WERI-Rb-1 (cell line): ENCODE measurements at regions not wholly inside any gene's neighbourhood (a gene's known extent, or its start where the extent isn't known, plus 50 kb on each side); places are given as distances from the start of the nearest gene placed in this dataset.
A peak's percentile ranks its signal among the peaks of the same experiment; 100 is the strongest.
"Not testable (repeated sequence)": the region's sequence is repeated elsewhere in the genome, so short reads cannot be mapped to it uniquely, and the experiment has no call there.

ENCODE experiments used
- DNase-seq: peaks from one replicate; pipeline ENCODE4 v3.0.0-alpha.2; 2020
- H3K27ac ChIP-seq: fragments of 250-450 bp; sonication (Bioruptor Pico); 2 replicates; pipeline ENCODE4 v1.5.1; 2020; ENCODE audit warnings: mild to moderate bottlenecking, moderate library complexity
- H3K27me3 ChIP-seq: fragments of 250-450 bp; sonication (Bioruptor Pico); 2 replicates; pipeline ENCODE4 v1.5.1; 2021; ENCODE audit warnings: mild to moderate bottlenecking, low read depth, moderate library complexity; ENCODE audit not compliant: insufficient read depth, severe bottlenecking
- H3K36me3 ChIP-seq: fragments of 250-450 bp; sonication (Bioruptor Pico); 2 replicates; pipeline ENCODE4 v1.5.1; 2020; ENCODE audit warnings: mild to moderate bottlenecking, moderate library complexity
- H3K4me3 ChIP-seq: 2 replicates; pipeline ENCODE4 v1.5.1; 2011; ENCODE audit warnings: low read depth, mild to moderate bottlenecking, control low read depth, low read length
- H3K9me3 ChIP-seq: fragments of 250-450 bp; sonication (Bioruptor Pico); 2 replicates; pipeline ENCODE4 v1.5.1; 2021; ENCODE audit warnings: mild to moderate bottlenecking, moderate library complexity; ENCODE audit not compliant: severe bottlenecking
- CTCF ChIP-seq: IDR thresholded peaks from 2 replicates; pipeline ENCODE4 v1.5.1; 2011; ENCODE audit warnings: low read depth, mild to moderate bottlenecking, control low read depth, inconsistent platforms, low read length

GRCh38 chr6:88441346-88441745 lies 275.2 kb upstream of the CNR1 start:
- Histone ChIP-seq H3K36me3 (no peaks in the 10 kb centered on the region), H3K9me3 (no peaks in the 10 kb centered on the region), H3K27ac (no peak overlapping the region), H3K27me3 (no peaks in the 10 kb centered on the region), H3K4me3 (no peak overlapping the region)
- TF ChIP-seq CTCF, result no peak
- no peak for DNase-seq

DNA sequence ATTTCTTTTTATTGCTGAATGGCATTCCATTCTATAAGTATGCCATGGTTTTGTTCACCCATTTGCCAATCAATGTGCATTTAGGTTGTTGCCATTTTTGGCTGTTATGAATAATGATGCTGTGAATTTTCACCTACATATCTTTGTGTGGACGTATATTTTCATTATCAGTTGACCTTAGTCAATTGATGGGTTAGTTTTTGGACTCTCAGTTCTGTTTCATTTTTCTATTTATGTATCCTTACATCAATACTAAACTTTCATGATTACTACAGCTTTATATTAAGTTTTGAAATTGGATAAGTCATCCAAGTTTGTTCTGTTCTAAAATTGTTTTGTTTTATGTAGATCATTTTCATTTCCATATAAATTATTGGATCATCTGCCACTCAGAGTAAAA lies 261.9 kb upstream of the CNR1 start:
- no peak for TF ChIP-seq CTCF
- no peaks in the 10 kb centered on the region for H3K36me3 ChIP-seq
- H3K27ac ChIP-seq, result no peak overlapping the region
- H3K9me3 ChIP-seq, result no peaks in the 10 kb centered on the region
- H3K4me3 ChIP-seq, result no peak overlapping the region
- no peaks in the 10 kb centered on the region for H3K27me3 ChIP-seq
- DNase-seq, result no peak

- Histone ChIP-seq H3K27ac (no peak overlapping the region), H3K36me3 (no peaks in the 10 kb centered on the region), H3K27me3 (no peaks in the 10 kb centered on the region), H3K4me3 (no peak overlapping the region), H3K9me3 (no peaks in the 10 kb centered on the region)
- TF ChIP-seq CTCF, result no peak
- no peak for DNase-seq
These were observed 259.9 kb upstream of the CNR1 start for GRCh38 chr6:88426005-88426404.

DNA sequence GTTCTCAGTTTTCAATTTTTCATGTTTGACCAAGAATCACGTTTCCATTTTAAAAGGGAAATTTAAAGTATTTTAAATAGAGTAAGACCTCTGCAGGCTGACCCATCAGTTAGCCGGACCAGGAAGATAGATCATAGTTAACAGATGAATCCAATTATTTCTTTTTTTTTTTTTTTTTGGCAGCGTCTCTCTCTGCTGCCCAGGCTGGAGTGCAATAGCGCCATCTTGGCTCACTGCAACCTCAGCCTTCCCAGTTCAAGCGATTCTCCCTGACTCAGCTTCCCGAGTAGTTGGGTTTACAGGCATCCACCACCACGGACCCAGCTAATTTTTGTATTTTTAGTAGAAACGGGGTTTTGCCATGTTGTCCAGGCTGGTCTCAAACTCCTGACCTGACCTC lies 256.7 kb upstream of the CNR1 start:
- H3K4me3 ChIP-seq, result no peak overlapping the region
- no peaks in the 10 kb centered on the region for H3K9me3 ChIP-seq
- TF ChIP-seq CTCF, result peak; percentile 27; the same call in 1 of the 2 replicates
- no peak for DNase-seq
- no peak overlapping the region for H3K27ac ChIP-seq
- H3K36me3 ChIP-seq, result no peaks in the 10 kb centered on the region
- no peaks in the 10 kb centered on the region for H3K27me3 ChIP-seq

GRCh38 chr6:88420967-88421488 lies 254.9 kb upstream of the CNR1 start:
- not testable (repeated sequence) for H3K27me3 ChIP-seq, DNase-seq, H3K4me3 ChIP-seq, H3K36me3 ChIP-seq, H3K27ac ChIP-seq, H3K9me3 ChIP-seq

DNA sequence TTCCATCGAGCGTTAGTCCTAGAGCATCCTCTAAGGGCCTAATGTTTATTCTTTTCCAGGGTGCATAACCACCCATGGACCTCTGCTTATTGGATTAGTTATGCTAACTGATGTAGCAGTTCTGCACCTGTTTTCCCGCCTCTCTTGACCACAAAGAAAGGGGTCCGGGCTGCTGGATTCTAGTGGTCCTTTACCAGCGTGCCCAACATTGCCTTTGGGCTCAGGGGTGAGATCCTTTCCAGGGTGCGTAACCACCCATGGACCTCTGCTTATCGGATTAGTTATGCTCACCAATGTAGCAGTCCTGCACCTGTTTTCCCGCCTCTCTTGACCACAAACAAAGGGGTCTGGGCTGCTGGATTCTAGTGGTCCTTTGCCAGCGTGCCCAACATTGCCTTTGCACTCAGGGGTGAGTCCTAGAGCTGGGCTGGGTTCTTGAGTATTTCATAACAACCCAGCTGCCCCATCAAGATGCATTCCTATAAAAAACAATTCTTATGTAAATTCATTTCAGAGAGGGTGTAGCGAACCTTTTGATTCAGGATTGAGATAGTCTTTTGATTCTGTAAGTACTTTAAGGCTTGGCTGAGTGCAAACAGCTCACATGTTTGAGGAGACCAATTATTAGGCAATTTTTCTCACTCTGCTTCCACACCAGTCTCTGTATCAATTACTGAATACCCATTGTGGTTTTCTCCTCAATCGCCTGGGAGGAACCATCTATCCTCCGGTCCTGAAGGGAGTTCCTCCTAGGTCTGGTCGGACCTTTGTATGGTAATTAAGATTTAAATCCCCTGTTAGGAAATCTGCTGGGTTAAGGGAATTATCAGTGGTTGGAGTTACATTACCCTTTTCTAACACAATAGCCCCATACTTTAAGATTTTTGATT lies 253.0 kb upstream of the CNR1 start:
- H3K36me3 ChIP-seq, DNase-seq, H3K9me3 ChIP-seq, H3K27me3 ChIP-seq, H3K27ac ChIP-seq, H3K4me3 ChIP-seq: not testable (repeated sequence)

DNA sequence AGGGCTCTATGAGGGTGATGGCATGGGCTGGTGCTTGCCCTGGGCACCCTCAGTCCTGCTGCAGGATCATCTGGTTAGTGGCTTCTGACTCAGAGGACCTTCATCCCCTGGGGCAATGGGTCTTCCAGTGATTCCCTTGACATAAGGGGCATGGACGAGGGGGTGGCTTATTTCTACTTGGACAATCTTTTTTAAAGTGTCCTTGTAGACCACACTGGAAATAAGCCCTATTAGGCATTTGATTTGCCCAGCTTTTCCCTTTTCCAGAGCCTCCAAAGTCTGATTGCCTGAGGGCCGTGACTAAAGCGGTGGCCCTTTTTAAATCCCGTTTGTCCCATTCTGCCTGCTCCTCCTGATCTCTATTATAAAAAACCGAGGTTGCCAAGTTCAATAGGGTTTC lies 251.2 kb upstream of the CNR1 start:
- H3K27me3 ChIP-seq, H3K9me3 ChIP-seq, H3K4me3 ChIP-seq, DNase-seq, H3K27ac ChIP-seq, H3K36me3 ChIP-seq: not testable (repeated sequence)
